Thyroid gland (tissue), 4 donors: ENCODE measurements at regions not wholly inside any gene's neighbourhood (a gene's known extent, or its start where the extent isn't known, plus 50 kb on each side); places are given as distances from the start of the nearest gene placed in this dataset.

ENCODE experiments used
- CTCF ChIP-seq, 6 experiments: fragments of 200-600 bp in 3 of 6; fragments of 450-650 bp in 3 of 6; sonication (generic) in 3 of 6; IDR thresholded peaks; one replicate each; pipeline ENCODE4 v1.5.1; 2016 to 2019; ENCODE audit warnings: antibody characterized with exemption in 6 of 6, mild to moderate bottlenecking in 2 of 6, inconsistent platforms in 1 of 6, moderate library complexity in 1 of 6
- POLR2A ChIP-seq, 2 donors: fragments of 450-650 bp; IDR thresholded peaks; one replicate each; pipeline ENCODE4 v1.6.1; 2017; ENCODE audit warnings: antibody characterized with exemption in 2 of 2, mild to moderate bottlenecking in 2 of 2, moderate library complexity in 1 of 2

GRCh38 chr1:208527156-208527555 is 283.0 kb upstream of the PLXNA2 start:
- TF ChIP-seq CTCF (IDR thresholded peaks at IDR 0.05): no peak
- TF ChIP-seq POLR2A (IDR thresholded peaks at IDR 0.05): no peak
